Hepatocyte (in vitro differentiated cells): ENCODE measurements at regions not wholly inside any gene's neighbourhood (a gene's known extent, or its start where the extent isn't known, plus 50 kb on each side); places are given as distances from the start of the nearest gene placed in this dataset.

Source experiments
- DNase-seq: peaks from one replicate; pipeline ENCODE4 v3.0.0-alpha.2; 2016; ENCODE audit warnings: low spot score
- H2AFZ ChIP-seq: fragments of 200-600 bp; sonication (generic); 2 replicates; pipeline ENCODE4 v1.6.0; 2016; ENCODE audit warnings: antibody characterized with exemption, mild to moderate bottlenecking
- H3K27ac ChIP-seq: fragments of 200-600 bp; sonication (generic); 2 replicates; pipeline ENCODE4 v1.5.1; 2016; ENCODE audit warnings: mild to moderate bottlenecking
- H3K27me3 ChIP-seq: fragments of 200-600 bp; sonication (generic); 2 replicates; pipeline ENCODE4 v1.6.1; 2016
- H3K36me3 ChIP-seq: fragments of 200-600 bp; sonication (generic); replicated peaks from 2 replicates; pipeline ENCODE4 v1.5.1; 2016; ENCODE audit warnings: low read depth; ENCODE audit not compliant: insufficient read depth
- H3K4me1 ChIP-seq: fragments of 200-600 bp; sonication (generic); 2 replicates; pipeline ENCODE4 v1.5.1; 2016; ENCODE audit warnings: mild to moderate bottlenecking, moderate library complexity; ENCODE audit not compliant: insufficient read depth
- H3K4me2 ChIP-seq: fragments of 200-600 bp; sonication (generic); 2 replicates; pipeline ENCODE4 v1.6.0; 2016
- H3K4me3 ChIP-seq: fragments of 200-600 bp; sonication (generic); 2 replicates; pipeline ENCODE4 v1.5.1; 2016; ENCODE audit warnings: mild to moderate bottlenecking
- H3K79me2 ChIP-seq: fragments of 200-600 bp; sonication (generic); 2 replicates; pipeline ENCODE4 v1.6.0; 2017; ENCODE audit warnings: mild to moderate bottlenecking
- H3K9me2 ChIP-seq: fragments of 200-600 bp; sonication (generic); replicated peaks from 2 replicates; pipeline ENCODE4 v1.6.0; 2017; ENCODE audit warnings: mild to moderate bottlenecking; ENCODE audit not compliant: insufficient read depth
- H3K9me3 ChIP-seq: fragments of 200-600 bp; sonication (generic); 2 replicates; pipeline ENCODE4 v1.5.1; 2016; ENCODE audit warnings: low read depth, mild to moderate bottlenecking
- H4K20me1 ChIP-seq: fragments of 200-600 bp; sonication (generic); 2 replicates; pipeline ENCODE4 v1.6.0; 2016; ENCODE audit warnings: mild to moderate bottlenecking; ENCODE audit not compliant: insufficient read depth, poor library complexity, severe bottlenecking
- CTCF ChIP-seq: fragments of 200-600 bp; sonication (generic); IDR thresholded peaks from 2 replicates; pipeline ENCODE4 v1.5.1; 2016; ENCODE audit warnings: antibody characterized with exemption, mild to moderate bottlenecking; ENCODE audit not compliant: poor library complexity
- EZH2 ChIP-seq: fragments of 200-600 bp; sonication (generic); IDR thresholded peaks from 2 replicates; pipeline ENCODE4 v1.6.1; 2016; ENCODE audit warnings: antibody characterized with exemption, mild to moderate bottlenecking, borderline replicate concordance
- EZH2phosphoT487 ChIP-seq: fragments of 200-600 bp; sonication (generic); IDR thresholded peaks from one replicate; pipeline ENCODE4 v1.6.1; 2018; ENCODE audit warnings: antibody characterized with exemption, mild to moderate bottlenecking, low read depth, moderate library complexity; ENCODE audit not compliant: unreplicated experiment, severe bottlenecking
- WGBS: methylation state at CpG from one replicate; pipeline ENCODE4 v1.1.6; 2016; ENCODE audit warnings: low lambda C conversion rate; ENCODE audit errors: missing lambda C conversion rate; 5-methylcytosine and 5-hydroxymethylcytosine counted together

GRCh38 chr5:74429495-74429894, 211.0 kb downstream of the ENC1 start:
- WGBS = 85% methylated on average over 4 of the region's 4 CpGs
- no peaks in the 10 kb centered on the region for H4K20me1 ChIP-seq
- no peaks in the 10 kb centered on the region for H3K9me3 ChIP-seq
- no peaks in the 10 kb centered on the region for H3K9me2 ChIP-seq
- TF ChIP-seq EZH2phosphoT487 (no peak), CTCF (no peak), EZH2 (no peak)
- H3K79me2 ChIP-seq = no peaks in the 10 kb centered on the region
- no peak overlapping the region for H3K27ac ChIP-seq
- no peak overlapping the region for H2AFZ ChIP-seq
- no peak for DNase-seq
- no peaks in the 10 kb centered on the region for H3K27me3 ChIP-seq
- no peak overlapping the region for H3K4me2 ChIP-seq
- H3K4me3 ChIP-seq = no peak overlapping the region
- peaks cover 2% of the 10 kb centered on the region for H3K4me1 ChIP-seq
- no peaks in the 10 kb centered on the region for H3K36me3 ChIP-seq

GRCh38 chr5:74428876-74429275, 211.7 kb downstream of the ENC1 start:
- 53% methylated on average over 2 of the region's 2 CpGs for WGBS
- Histone ChIP-seq H3K9me2 (no peaks in the 10 kb centered on the region), H3K27me3 (no peaks in the 10 kb centered on the region), H4K20me1 (no peaks in the 10 kb centered on the region), H3K4me3 (no peak overlapping the region), H3K79me2 (no peaks in the 10 kb centered on the region), H3K27ac (no peak overlapping the region), H3K9me3 (no peaks in the 10 kb centered on the region), H2AFZ (no peak overlapping the region), H3K36me3 (no peaks in the 10 kb centered on the region), H3K4me2 (no peak overlapping the region), H3K4me1 (peaks cover 2% of the 10 kb centered on the region)
- TF ChIP-seq EZH2 (no peak), EZH2phosphoT487 (no peak), CTCF (no peak)
- DNase-seq = no peak

- H3K79me2 ChIP-seq = no peaks in the 10 kb centered on the region
- no peak overlapping the region for H3K4me3 ChIP-seq
- H3K27me3 ChIP-seq = no peaks in the 10 kb centered on the region
- H3K4me1 ChIP-seq = no peaks in the 10 kb centered on the region
- H3K4me2 ChIP-seq = no peak overlapping the region
- TF ChIP-seq EZH2phosphoT487 (no peak), EZH2 (no peak), CTCF (no peak)
- H3K36me3 ChIP-seq = no peaks in the 10 kb centered on the region
- H3K9me2 ChIP-seq = no peaks in the 10 kb centered on the region
- H4K20me1 ChIP-seq = no peaks in the 10 kb centered on the region
- H3K9me3 ChIP-seq = no peaks in the 10 kb centered on the region
- no peak overlapping the region for H2AFZ ChIP-seq
- H3K27ac ChIP-seq = no peak overlapping the region
- 86% methylated on average over 2 of the region's 2 CpGs for WGBS
- DNase-seq = no peak
Measured at GRCh38 chr5:74428275-74428674, 212.3 kb downstream of the ENC1 start.

GRCh38 chr5:74426506-74426905, 214.0 kb downstream of the ENC1 start:
- Histone ChIP-seq H3K9me2 (no peaks in the 10 kb centered on the region), H3K27ac (no peak overlapping the region), H2AFZ (no peak overlapping the region), H3K79me2 (no peaks in the 10 kb centered on the region), H4K20me1 (no peaks in the 10 kb centered on the region), H3K36me3 (no peaks in the 10 kb centered on the region), H3K9me3 (no peaks in the 10 kb centered on the region), H3K4me3 (no peak overlapping the region), H3K27me3 (no peaks in the 10 kb centered on the region), H3K4me2 (no peak overlapping the region), H3K4me1 (no peaks in the 10 kb centered on the region)
- TF ChIP-seq EZH2phosphoT487 = no peak
- TF ChIP-seq CTCF = no peak
- no peak for TF ChIP-seq EZH2
- DNase-seq = no peak
- WGBS = 100% methylated on average over 1 of the region's 1 CpG
